Gastrocnemius medialis (tissue), 4 donors: ENCODE measurements at regions not wholly inside any gene's neighbourhood (a gene's known extent, or its start where the extent isn't known, plus 50 kb on each side); places are given as distances from the start of the nearest gene placed in this dataset.

Experiments
- ATAC-seq, 2 donors: fragments of 150-250 bp; one replicate each; pipeline ENCODE4 v1.9.1; 2016
- DNase-seq, 2 donors: peaks; one replicate each; pipeline ENCODE4 v3.0.0-alpha.2; 2019
- H3K27ac ChIP-seq, 4 donors: fragments of 200-600 bp; sonication (generic); 1 replicate in 1 of 4; 2 replicates in 3 of 4; pipeline ENCODE4 v1.5.1; 2016 to 2018; ENCODE audit warnings: mild to moderate bottlenecking in 2 of 4, moderate library complexity in 1 of 4
- H3K27me3 ChIP-seq, 3 donors: fragments of 200-600 bp; sonication (generic) in 2 of 3; 1 replicate in 1 of 3; 2 replicates in 2 of 3; pipeline versions ENCODE4 v1.5.1 to v1.6.0; 2016 to 2019; ENCODE audit warnings: mild to moderate bottlenecking in 1 of 3, moderate library complexity in 1 of 3
- H3K36me3 ChIP-seq, 2 donors: fragments of 200-600 bp; sonication (generic) in 1 of 2; one replicate each; pipeline ENCODE4 v1.5.1; 2017 to 2018
- H3K4me1 ChIP-seq, 2 donors: fragments of 200-600 bp; sonication (generic) in 1 of 2; one replicate each; pipeline ENCODE4 v1.5.1; 2016 to 2017; ENCODE audit warnings: mild to moderate bottlenecking in 2 of 2
- H3K4me3 ChIP-seq, 4 donors: fragments of 200-600 bp; sonication (generic) in 3 of 4; 1 replicate in 1 of 4; 2 replicates in 3 of 4; pipeline ENCODE4 v1.5.1; 2016 to 2019; ENCODE audit warnings: mild to moderate bottlenecking in 2 of 4
- H3K9me3 ChIP-seq, 3 donors: fragments of 200-600 bp; sonication (generic) in 2 of 3; 1 replicate in 1 of 3; 2 replicates in 2 of 3; pipeline ENCODE4 v1.5.1; 2016 to 2019
- CTCF ChIP-seq, 5 experiments: fragments of 450-650 bp in 3 of 5; fragments of 200-600 bp in 2 of 5; sonication (generic) in 2 of 5; IDR thresholded peaks in 4 of 5; conservative IDR thresholded peaks in 1 of 5; 1 replicate in 4 of 5; 2 replicates in 1 of 5; pipeline ENCODE4 v1.5.1; 2016 to 2019; ENCODE audit warnings: antibody characterized with exemption in 5 of 5, mild to moderate bottlenecking in 3 of 5, moderate library complexity in 3 of 5
- POLR2A ChIP-seq, 2 donors: fragments of 450-650 bp; IDR thresholded peaks; one replicate each; pipeline ENCODE4 v1.6.1; 2017; ENCODE audit warnings: antibody characterized with exemption in 2 of 2, mild to moderate bottlenecking in 2 of 2, moderate library complexity in 2 of 2
- in situ Hi-C, 4 donors: fragments of 200-750 bp; cut with MboI; loops; one replicate each; pipeline versions ENCODE4 v1.15.0 to v1.8.0; 2017; ENCODE audit warnings: low sequenced_read_pairs in 4 of 4
- intact Hi-C: fragments of 100-400 bp; cut with DNase I; formaldehyde crosslinking; loops from one replicate; pipeline ENCODE4 v1.15.1; 2023; ENCODE audit warnings: low total_unique reads

GRCh38 chr6:6728169-6728941 lies 139.8 kb downstream of the LY86 start:
- no peaks in the 10 kb centered on the region for H3K27me3 ChIP-seq
- no peak for DNase-seq
- peaks cover 18 to 32% of the 10 kb centered on the region in 2 donors for H3K4me1 ChIP-seq
- no peak for ATAC-seq
- H3K36me3 ChIP-seq: no peaks in the 10 kb centered on the region
- no peak overlapping the region for H3K27ac ChIP-seq
- in situ Hi-C loops: loop anchor here in 3 of 4 donors (5.0 to 25.0 kb wide), 4 partner anchors 184 to 516 kb away; no protein-coding TSS in a partner anchor
- TF ChIP-seq CTCF (IDR thresholded peaks at IDR 0.05 in 4 of 5, conservative IDR thresholded peaks at IDR 0.05 in 1 of 5) (no peak), POLR2A (IDR thresholded peaks at IDR 0.05) (no peak)
- H3K4me3 ChIP-seq: no peak overlapping the region
- intact Hi-C loops: loop anchor here (5.0 kb wide), 1 partner anchor 324 kb away; no protein-coding TSS in a partner anchor
- H3K9me3 ChIP-seq: no peaks in the 10 kb centered on the region

GRCh38 chr6:6729971-6730370 lies 141.5 kb downstream of the LY86 start:
- in situ Hi-C loops (loop anchor here (5.0 to 25.0 kb wide), 5 partner anchors 165 to 515 kb away; no protein-coding TSS in a partner anchor), intact Hi-C loops (loop anchor here (5.0 kb wide), 5 partner anchors 197 to 487 kb away; no protein-coding TSS in a partner anchor)
- Histone ChIP-seq H3K36me3 (no peaks in the 10 kb centered on the region), H3K27ac (peak overlapping the region; percentile 79 to 89 (median 82)), H3K4me1 (peaks cover 6 to 28% of the 10 kb centered on the region in 2 donors), H3K4me3 (no peak overlapping the region), H3K9me3 (no peaks in the 10 kb centered on the region), H3K27me3 (no peaks in the 10 kb centered on the region)
- DNase-seq: no peak
- no peak for TF ChIP-seq POLR2A (IDR thresholded peaks at IDR 0.05)
- no peak for TF ChIP-seq CTCF (IDR thresholded peaks at IDR 0.05 in 4 of 5, conservative IDR thresholded peaks at IDR 0.05 in 1 of 5)
- ATAC-seq: no peak

GRCh38 chr6:6730831-6731230 lies 142.3 kb downstream of the LY86 start:
- intact Hi-C loops: loop anchor here (5.0 kb wide), 4 partner anchors 196 to 486 kb away; no protein-coding TSS in a partner anchor
- H3K27ac ChIP-seq: peak overlapping the region; percentile 79 to 89 (median 82)
- H3K4me3 ChIP-seq: no peak overlapping the region
- no peaks in the 10 kb centered on the region for H3K36me3 ChIP-seq
- no peaks in the 10 kb centered on the region for H3K9me3 ChIP-seq
- in situ Hi-C loops: loop anchor here (10.0 to 25.0 kb wide), 3 partner anchors 164 to 206 kb away; no protein-coding TSS in a partner anchor
- ATAC-seq (peak; percentile 95 to 97), DNase-seq (peak; percentile 93 to 98)
- peaks cover 0 to 22% of the 10 kb centered on the region in 2 donors for H3K4me1 ChIP-seq
- TF ChIP-seq CTCF (IDR thresholded peaks at IDR 0.05 in 4 of 5, conservative IDR thresholded peaks at IDR 0.05 in 1 of 5): no peak
- peak in 1 of 2 donors; percentile 34 for TF ChIP-seq POLR2A (IDR thresholded peaks at IDR 0.05)
- no peaks in the 10 kb centered on the region for H3K27me3 ChIP-seq

GRCh38 chr6:6734479-6735465 lies 146.3 kb downstream of the LY86 start:
- Histone ChIP-seq H3K4me3 (no peak overlapping the region), H3K4me1 (peaks cover 12 to 37% of the 10 kb centered on the region in 2 donors), H3K9me3 (no peaks in the 10 kb centered on the region), H3K27ac (peak overlapping the region; percentile 11 to 68 (median 46)), H3K36me3 (no peaks in the 10 kb centered on the region), H3K27me3 (no peaks in the 10 kb centered on the region)
- intact Hi-C loops: loop anchor here (5.0 kb wide), 4 partner anchors 193 to 483 kb away; no protein-coding TSS in a partner anchor
- no peak for ATAC-seq
- DNase-seq: no peak
- TF ChIP-seq POLR2A (IDR thresholded peaks at IDR 0.05) (no peak), CTCF (IDR thresholded peaks at IDR 0.05 in 4 of 5, conservative IDR thresholded peaks at IDR 0.05 in 1 of 5) (no peak)
- in situ Hi-C loops: loop anchor here (10.0 to 25.0 kb wide), 3 partner anchors 160 to 203 kb away; no protein-coding TSS in a partner anchor
